NCI-H69 (cell line): ENCODE measurements at regions not wholly inside any gene's neighbourhood (a gene's known extent, or its start where the extent isn't known, plus 50 kb on each side); places are given as distances from the start of the nearest gene placed in this dataset.
A peak's percentile ranks its signal among the peaks of the same experiment; 100 is the strongest.
"Not testable (repeated sequence)": the region's sequence is repeated elsewhere in the genome, so short reads cannot be mapped to it uniquely, and the experiment has no call there.

Experiments
- DNase-seq: peaks from one replicate; lab custom pipeline; 2025; lab: John Stamatoyannopoulos, UW

- DNase-seq: no peak
Observed at GRCh38 chr4:97104006-97104405, 1039.3 kb downstream of the STPG2 start.

DNA sequence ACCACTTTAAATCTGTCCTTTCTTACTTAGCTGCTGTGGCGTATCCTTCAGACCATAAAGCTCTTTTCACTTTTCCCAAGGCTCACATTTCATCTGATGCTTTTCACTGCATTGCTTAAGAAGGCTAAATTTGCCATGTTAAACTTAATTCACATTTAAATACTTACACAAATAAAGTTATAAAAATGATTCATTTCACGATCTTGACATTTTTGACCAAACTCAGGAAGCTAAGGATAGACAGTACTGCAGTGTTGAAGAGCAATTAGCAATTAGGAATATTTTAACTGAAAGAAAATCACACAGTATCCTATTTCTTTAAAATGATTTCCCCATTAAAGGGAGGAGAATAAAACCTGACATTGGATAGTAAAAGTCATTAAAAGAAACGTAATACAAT is 1038.6 kb downstream of the STPG2 start:
- DNase-seq: peak; percentile 55

DNA sequence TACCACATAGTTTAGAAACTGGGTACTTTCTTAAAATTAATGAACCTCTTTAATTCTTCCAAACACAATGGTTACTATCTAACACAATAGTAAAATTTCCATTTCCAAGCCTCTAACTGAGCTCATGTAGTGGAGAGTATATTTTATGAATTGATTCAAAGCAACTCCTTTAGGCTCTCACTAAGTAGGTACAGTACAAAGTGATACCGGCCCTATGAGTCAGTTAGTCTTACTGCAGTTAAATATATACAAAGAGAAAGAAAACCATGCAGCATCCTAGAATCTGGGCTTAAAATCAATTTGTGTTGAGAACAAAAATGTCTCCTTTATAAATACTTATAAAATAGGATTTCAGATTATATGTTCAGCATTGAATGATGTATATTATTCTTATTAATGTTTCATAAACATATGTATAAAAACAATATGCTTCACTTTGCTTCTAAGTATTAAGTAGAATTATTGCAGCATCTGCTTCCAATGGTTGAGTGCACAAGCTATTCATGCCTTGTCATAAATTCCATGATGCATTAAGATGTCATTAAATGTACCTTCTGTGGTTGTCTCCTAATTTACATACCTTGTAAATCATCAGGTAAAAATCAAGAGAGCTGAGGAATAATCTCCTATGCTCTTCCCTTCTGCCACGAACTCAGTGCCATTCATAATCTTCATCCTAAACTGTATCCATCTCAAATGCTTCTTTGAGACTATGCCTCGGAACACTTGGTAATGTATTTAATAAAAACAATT is 1037.8 kb downstream of the STPG2 start:
- DNase-seq: peak; percentile 63

- DNase-seq: peak; percentile 35
Observed at GRCh38 chr4:97106161-97106560, 1037.1 kb downstream of the STPG2 start.

DNA sequence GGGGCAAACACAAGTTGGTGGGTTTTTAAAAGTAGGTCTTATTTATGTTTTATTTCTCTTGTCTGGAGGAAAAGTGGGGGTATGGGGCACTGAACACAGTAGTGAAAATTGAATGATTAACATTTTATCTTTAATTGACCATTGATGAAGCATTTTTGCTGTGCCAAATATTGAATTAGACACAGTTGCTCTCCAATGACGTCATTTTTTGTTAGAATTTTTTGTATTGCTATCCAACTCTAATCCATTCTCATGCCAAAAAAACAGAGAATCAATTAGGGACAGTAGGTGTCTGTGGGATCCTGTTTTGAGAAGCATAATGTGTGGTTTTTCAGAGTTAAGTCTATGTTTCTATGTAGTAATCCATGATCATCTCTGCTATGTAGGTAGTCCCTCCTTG is 1032.8 kb downstream of the STPG2 start:
- DNase-seq: no peak

- DNase-seq: no peak
Observed at GRCh38 chr4:97116511-97116910, 1026.8 kb downstream of the STPG2 start.

GRCh38 chr4:97121493-97121892 is 1021.8 kb downstream of the STPG2 start:
- DNase-seq: no peak

- peak; percentile 12 for DNase-seq
Observed at GRCh38 chr4:97123573-97123972, 1019.7 kb downstream of the STPG2 start.

DNA sequence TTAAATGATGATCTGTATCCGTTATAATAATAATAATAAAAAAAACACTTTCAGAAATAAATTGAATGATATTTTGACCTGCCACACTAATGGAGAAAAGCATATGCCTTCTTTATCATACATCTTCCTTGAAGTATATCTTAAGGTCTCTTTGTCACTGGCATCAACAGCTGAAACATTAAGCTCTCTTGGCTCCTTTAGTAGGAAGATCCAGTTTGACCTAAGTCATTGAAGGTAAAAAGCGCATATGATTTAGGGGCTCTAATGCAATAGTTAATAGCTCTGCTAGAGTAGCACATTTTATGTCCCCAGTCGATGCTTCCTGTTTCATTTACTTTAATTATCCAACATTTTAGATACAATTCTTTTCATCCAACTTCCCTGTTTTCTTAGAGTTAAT is 1010.8 kb downstream of the STPG2 start:
- DNase-seq: peak; percentile 23

DNA sequence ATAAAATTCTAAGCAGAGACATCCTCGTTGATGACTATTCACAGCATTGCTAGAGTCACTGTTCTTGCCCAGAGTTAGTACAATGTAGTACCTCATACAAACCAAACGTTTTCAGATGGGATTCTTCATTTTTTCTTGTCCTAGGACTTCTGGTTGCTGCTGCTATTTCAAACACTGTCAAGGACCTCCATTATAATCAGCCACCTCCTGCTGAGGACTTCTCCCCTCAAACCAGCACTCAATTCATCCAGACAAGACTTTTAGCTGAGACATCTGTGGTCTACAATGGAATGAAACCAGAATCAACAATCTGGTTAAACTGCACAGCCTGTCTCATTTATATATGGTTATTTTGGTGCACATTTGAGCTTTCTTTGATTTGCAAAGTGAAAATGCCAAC is 1008.8 kb downstream of the STPG2 start:
- no peak for DNase-seq

DNA sequence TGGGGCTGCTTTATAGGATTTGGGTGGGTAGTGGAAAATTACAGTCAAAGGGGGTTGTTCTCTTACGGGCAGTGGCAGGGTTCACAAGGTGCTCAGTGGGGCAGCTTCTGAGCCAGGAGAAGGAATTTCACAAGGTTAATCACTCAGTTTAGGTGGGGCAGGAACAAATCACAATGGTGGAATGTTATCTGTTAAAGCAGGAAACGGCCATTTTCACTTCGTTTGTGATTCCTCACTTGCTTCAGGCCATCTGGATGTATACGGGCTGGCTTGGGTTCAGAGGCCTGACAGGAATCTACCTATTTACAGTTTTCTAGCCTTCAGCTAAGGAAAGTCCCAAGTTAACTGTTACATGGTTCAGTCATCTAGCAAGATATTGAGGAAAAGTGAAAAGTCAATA is 1003.5 kb downstream of the STPG2 start:
- no peak for DNase-seq

- DNase-seq: no peak
Observed at GRCh38 chr4:97140545-97140944, 1002.7 kb downstream of the STPG2 start.

DNA sequence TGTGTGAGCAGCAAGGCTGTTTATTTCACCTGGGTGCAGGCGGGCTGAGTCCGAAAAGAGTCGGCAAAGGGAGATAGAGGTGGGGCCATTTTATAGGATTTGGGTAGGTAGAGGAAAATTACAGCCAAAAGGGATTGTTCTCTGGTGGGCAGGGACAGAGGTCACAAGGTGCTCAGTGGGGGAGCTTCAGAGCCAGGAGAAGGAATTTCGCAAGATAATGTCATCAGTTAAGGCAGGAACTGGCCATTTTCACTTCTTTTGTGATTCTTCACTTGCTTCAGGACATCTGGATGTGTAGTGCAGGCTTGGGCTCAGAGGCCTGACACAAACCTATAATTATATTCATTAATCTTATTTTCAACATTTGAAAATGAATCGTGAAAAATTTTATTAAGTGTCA is 1001.9 kb downstream of the STPG2 start:
- DNase-seq: not testable (repeated sequence)

- DNase-seq: no peak
Observed at GRCh38 chr4:97142410-97142809, 1000.9 kb downstream of the STPG2 start.

DNA sequence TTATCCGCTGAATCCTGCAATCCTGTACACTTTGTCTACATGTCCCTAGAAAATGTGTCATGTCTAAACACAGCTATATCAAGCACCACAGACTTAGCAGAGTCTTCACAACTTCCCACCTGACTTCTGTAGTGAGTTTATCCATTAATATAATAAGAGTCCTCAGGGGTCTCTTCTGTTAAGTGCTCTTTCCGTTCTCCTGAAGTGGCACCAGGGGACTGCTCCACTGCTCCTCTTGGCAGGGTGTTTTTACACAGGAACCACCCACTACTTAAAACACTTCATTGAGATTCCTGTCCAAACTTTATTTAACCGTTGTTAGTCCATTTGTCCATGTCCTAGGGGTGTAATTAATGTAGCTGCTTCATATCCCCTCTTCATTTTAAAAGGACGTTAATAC is 1000.4 kb downstream of the STPG2 start:
- DNase-seq: peak; percentile 42

- peak; percentile 17 for DNase-seq
Observed at GRCh38 chr4:97144199-97144598, 999.1 kb downstream of the STPG2 start.

DNA sequence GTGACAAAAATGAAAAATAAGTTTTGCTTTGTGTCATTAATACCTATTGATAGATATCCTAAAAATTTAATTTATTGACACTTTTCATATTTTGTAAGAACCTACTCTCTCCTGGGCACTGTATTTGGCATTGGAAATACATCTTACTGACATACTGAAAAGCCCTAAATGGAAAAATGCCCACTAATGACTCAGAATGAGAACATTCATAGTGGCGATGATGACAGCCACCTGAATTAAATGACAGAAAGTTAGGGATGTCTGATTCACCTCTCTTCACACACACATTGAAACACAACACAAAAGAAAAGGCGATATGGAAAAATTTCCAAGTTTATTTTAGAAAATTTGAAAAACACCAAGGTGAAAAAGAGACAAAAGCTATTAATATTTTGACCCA is 992.3 kb downstream of the STPG2 start:
- no peak for DNase-seq

GRCh38 chr4:97152149-97152548 is 991.1 kb downstream of the STPG2 start:
- no peak for DNase-seq

DNA sequence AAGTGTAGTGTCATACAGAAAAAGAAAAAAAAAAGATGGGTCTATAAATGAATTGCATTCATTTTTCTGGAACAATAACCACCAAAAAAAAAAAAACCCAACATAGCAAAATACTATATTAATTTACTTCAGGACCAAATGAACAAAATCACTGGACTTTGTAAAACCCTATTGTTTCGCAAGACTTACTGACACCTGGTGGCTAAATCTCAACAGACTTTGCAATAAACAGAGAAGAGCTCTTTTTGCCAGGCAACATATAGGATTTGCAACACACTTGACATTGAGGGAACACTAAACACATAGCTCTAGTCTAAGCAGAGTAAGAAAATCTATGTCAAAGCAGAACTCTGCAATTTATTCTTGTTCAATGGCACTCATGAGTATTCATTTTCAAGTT is 990.2 kb downstream of the STPG2 start:
- peak; percentile 32 for DNase-seq

- DNase-seq: no peak
Observed at GRCh38 chr4:97159625-97160024, 983.7 kb downstream of the STPG2 start.

DNA sequence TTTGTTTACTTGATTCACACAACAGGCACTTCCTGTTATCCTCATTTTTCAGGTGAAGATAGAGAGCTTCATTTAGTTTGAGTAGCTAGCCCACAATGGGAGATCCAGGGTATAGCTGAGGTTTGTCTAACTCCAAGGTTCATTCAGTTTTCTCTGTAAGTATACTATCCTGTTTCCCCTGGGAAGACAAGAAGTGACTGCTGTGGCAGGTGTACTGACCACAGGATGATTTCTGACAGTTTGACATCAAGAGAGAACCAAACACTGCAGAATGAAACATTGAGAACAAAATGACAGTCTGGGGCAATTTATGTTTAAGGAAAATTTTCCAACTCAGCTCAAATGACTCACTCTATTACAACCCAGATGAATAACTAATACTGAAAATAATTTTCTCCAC is 958.0 kb downstream of the STPG2 start:
- no peak for DNase-seq

DNA sequence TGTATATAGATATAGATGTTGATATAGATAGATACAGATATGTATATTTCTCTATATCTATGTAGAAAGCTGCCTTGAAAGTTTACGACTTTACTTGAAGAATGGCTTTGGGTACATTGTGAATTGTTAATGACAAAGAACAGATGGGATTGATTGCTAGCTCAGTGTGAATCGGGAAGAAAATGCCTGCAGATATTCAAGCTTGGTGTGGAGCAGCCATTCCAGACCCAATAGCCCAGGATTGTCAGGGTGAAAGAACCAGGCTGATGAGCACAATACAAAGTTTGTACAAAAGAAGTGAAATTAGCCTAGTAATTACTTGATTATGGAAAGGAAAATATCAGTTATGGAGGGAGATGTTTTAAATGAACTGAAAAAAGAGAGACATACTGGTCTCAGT is 946.2 kb downstream of the STPG2 start:
- DNase-seq: peak; percentile 64

GRCh38 chr4:97208749-97209148 is 934.5 kb downstream of the STPG2 start:
- no peak for DNase-seq

- DNase-seq: no peak
Observed at GRCh38 chr4:97215409-97215941, 927.8 kb downstream of the STPG2 start.
